ENCODE measurements at regions not wholly inside any gene's neighbourhood (a gene's known extent, or its start where the extent isn't known, plus 50 kb on each side); places are given as distances from the start of the nearest gene placed in this dataset.
"Not testable (repeated sequence)": the region's sequence is repeated elsewhere in the genome, so short reads cannot be mapped to it uniquely, and the experiment has no call there.

GRCh38 chr12:125772403-125772802, 707.2 kb downstream of the AACS start:
- no peak for DNase-seq (ENCODE audit: low spot score)

- DNase-seq (ENCODE audit: low spot score): peak; percentile 39
These were observed 707.9 kb downstream of the AACS start for GRCh38 chr12:125773033-125773640.

GRCh38 chr12:125775507-125775906, 710.3 kb downstream of the AACS start:
- no peak for DNase-seq (ENCODE audit: low spot score)

- no peak for DNase-seq (ENCODE audit: low spot score)
These were observed 711.0 kb downstream of the AACS start for GRCh38 chr12:125776212-125776611.

GRCh38 chr12:125786143-125786542, 720.9 kb downstream of the AACS start:
- DNase-seq (ENCODE audit: low spot score): no peak

- DNase-seq (ENCODE audit: low spot score): no peak
These were observed 729.2 kb downstream of the AACS start for GRCh38 chr12:125794401-125794800.

GRCh38 chr12:125797421-125798175, 732.4 kb downstream of the AACS start:
- DNase-seq (ENCODE audit: low spot score): no peak

- no peak for DNase-seq (ENCODE audit: low spot score)
These were observed 739.4 kb downstream of the AACS start for GRCh38 chr12:125804660-125805059.

GRCh38 chr12:125824276-125824675, 759.0 kb downstream of the AACS start:
- DNase-seq (ENCODE audit: low spot score): no peak

- no peak for DNase-seq (ENCODE audit: low spot score)
These were observed 770.6 kb downstream of the AACS start for GRCh38 chr12:125835852-125836251.

- no peak for DNase-seq (ENCODE audit: low spot score)
These were observed 771.4 kb downstream of the AACS start for GRCh38 chr12:125836647-125837046.

GRCh38 chr12:125841332-125841731, 776.1 kb downstream of the AACS start:
- DNase-seq (ENCODE audit: low spot score): no peak

- no peak for DNase-seq (ENCODE audit: low spot score)
These were observed 786.9 kb downstream of the AACS start for GRCh38 chr12:125852116-125852515.

- DNase-seq (ENCODE audit: low spot score): no peak
These were observed 787.4 kb downstream of the AACS start for GRCh38 chr12:125852679-125853078.

GRCh38 chr12:125853670-125854069, 788.4 kb downstream of the AACS start:
- no peak for DNase-seq (ENCODE audit: low spot score)

GRCh38 chr12:125856366-125856765, 791.1 kb downstream of the AACS start:
- no peak for DNase-seq (ENCODE audit: low spot score)

GRCh38 chr12:125856896-125857295, 791.7 kb downstream of the AACS start:
- DNase-seq (ENCODE audit: low spot score): no peak

GRCh38 chr12:125860672-125861288, 795.5 kb downstream of the AACS start:
- no peak for DNase-seq (ENCODE audit: low spot score)

GRCh38 chr12:125861299-125862281, 796.4 kb downstream of the AACS start:
- no peak for DNase-seq (ENCODE audit: low spot score)

- not testable (repeated sequence) for DNase-seq (ENCODE audit: low spot score)
These were observed 800.0 kb downstream of the AACS start for GRCh38 chr12:125865236-125865635.

GRCh38 chr12:125871811-125872594, 806.8 kb downstream of the AACS start:
- no peak for DNase-seq (ENCODE audit: low spot score)
